ENCODE measurements at regions not wholly inside any gene's neighbourhood (a gene's known extent, or its start where the extent isn't known, plus 50 kb on each side); places are given as distances from the start of the nearest gene placed in this dataset.

DNA sequence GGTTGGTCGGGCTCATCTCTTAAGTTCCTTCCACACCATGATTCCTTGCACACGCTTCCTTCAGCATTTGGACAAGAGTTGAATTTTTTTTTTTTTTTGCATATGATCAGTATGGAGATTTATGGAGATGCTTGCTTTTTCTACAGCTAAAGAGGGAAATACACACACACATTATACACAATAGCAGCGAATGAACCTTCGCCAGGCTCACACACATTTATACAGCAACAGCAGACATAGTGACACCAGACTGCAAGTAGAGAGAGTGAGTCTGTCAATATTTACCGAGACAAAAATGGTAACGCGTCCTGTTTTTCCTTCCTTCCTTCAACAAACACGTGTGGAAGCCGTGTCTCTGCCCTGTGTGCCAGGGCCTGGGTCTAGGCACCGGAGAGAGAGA is 897.9 kb downstream of the BCL11B start:
- Mint-ChIP-seq H3K4me3 (no peak overlapping the region), H3K27me3 (ENCODE audit: insufficient read depth) (peaks cover 1% of the 10 kb centered on the region), H3K36me3 (ENCODE audit: low read depth) (no peaks in the 10 kb centered on the region), H3K9me3 (peaks cover 13% of the 10 kb centered on the region), H3K27ac (no peak overlapping the region), H3K4me1 (peaks cover 12% of the 10 kb centered on the region)
- DNase-seq, result no peak
- no peak overlapping the region for H3K9ac ChIP-seq (ENCODE audit: extremely low read depth, low read length, poor library complexity, severe bottlenecking)
- no peaks in the 10 kb centered on the region for H3K9me3 ChIP-seq (ENCODE audit: control insufficient read depth, low read length)
- no peak overlapping the region for H3K27ac ChIP-seq (ENCODE audit: low read depth, low read length)
- no peak overlapping the region for H3K4me3 ChIP-seq (ENCODE audit: low read length)
- H3K36me3 ChIP-seq (ENCODE audit: control insufficient read depth, insufficient read depth, low read length), result no peaks in the 10 kb centered on the region
- TF ChIP-seq, protein P1, sequence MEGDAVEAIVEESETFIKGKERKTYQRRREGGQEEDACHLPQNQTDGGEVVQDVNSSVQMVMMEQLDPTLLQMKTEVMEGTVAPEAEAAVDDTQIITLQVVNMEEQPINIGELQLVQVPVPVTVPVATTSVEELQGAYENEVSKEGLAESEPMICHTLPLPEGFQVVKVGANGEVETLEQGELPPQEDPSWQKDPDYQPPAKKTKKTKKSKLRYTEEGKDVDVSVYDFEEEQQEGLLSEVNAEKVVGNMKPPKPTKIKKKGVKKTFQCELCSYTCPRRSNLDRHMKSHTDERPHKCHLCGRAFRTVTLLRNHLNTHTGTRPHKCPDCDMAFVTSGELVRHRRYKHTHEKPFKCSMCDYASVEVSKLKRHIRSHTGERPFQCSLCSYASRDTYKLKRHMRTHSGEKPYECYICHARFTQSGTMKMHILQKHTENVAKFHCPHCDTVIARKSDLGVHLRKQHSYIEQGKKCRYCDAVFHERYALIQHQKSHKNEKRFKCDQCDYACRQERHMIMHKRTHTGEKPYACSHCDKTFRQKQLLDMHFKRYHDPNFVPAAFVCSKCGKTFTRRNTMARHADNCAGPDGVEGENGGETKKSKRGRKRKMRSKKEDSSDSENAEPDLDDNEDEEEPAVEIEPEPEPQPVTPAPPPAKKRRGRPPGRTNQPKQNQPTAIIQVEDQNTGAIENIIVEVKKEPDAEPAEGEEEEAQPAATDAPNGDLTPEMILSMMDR (conservative IDR thresholded peaks at IDR 0.05), result no peak
- H3K4me1 ChIP-seq (ENCODE audit: control insufficient read depth, insufficient read depth, low read length), result no peaks in the 10 kb centered on the region
- 50 to 83% methylated on average over 2 to 9 of the region's 10 CpGs for WGBS, 2 experiments (ENCODE audit: insufficient coverage in 1 of 2, insufficient read length in 1 of 2)
- no peaks in the 10 kb centered on the region for H3K27me3 ChIP-seq (ENCODE audit: control insufficient read depth, insufficient read depth, low read length, poor library complexity, severe bottlenecking)

DNA sequence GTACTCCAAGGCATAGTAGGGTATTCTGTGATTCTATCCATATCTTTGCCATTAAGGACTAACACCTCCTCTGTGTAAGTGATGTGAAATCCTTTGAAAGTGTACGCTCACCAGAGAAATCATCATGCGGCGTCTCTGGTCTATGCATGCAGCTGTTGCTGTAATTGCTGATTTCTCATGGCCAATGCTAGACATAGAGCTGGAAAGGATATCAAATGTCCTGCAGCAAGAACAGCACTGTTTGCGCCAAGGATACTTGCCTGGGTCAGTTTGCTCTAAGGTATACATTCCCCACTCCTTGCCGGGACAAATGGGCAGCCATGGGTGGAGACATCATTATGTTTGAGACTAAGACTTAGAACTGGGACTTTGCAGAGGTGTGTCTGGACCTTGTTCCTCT is 896.4 kb downstream of the BCL11B start:
- no peaks in the 10 kb centered on the region for H3K9me3 Mint-ChIP-seq
- Histone ChIP-seq H3K9ac (ENCODE audit: extremely low read depth, low read length, poor library complexity, severe bottlenecking) (no peak overlapping the region), H3K4me3 (ENCODE audit: low read length) (no peak overlapping the region), H3K36me3 (ENCODE audit: control insufficient read depth, insufficient read depth, low read length) (no peaks in the 10 kb centered on the region), H3K4me1 (ENCODE audit: control insufficient read depth, insufficient read depth, low read length) (no peaks in the 10 kb centered on the region), H3K27me3 (ENCODE audit: control insufficient read depth, insufficient read depth, low read length, poor library complexity, severe bottlenecking) (no peaks in the 10 kb centered on the region), H3K9me3 (ENCODE audit: control insufficient read depth, low read length) (no peaks in the 10 kb centered on the region), H3K27ac (ENCODE audit: low read depth, low read length) (no peak overlapping the region)
- H3K27me3 Mint-ChIP-seq (ENCODE audit: insufficient read depth), result peaks cover 1% of the 10 kb centered on the region
- 95 to 98% methylated on average over 5 of the region's 5 CpGs for WGBS, 2 experiments (ENCODE audit: insufficient coverage in 1 of 2, insufficient read length in 1 of 2)
- H3K36me3 Mint-ChIP-seq (ENCODE audit: low read depth), result no peaks in the 10 kb centered on the region
- peaks cover 2% of the 10 kb centered on the region for H3K4me1 Mint-ChIP-seq
- TF ChIP-seq, protein P1 (conservative IDR thresholded peaks at IDR 0.05), result no peak
- no peak overlapping the region for H3K4me3 Mint-ChIP-seq
- H3K27ac Mint-ChIP-seq, result no peak overlapping the region
- DNase-seq, result no peak

DNA sequence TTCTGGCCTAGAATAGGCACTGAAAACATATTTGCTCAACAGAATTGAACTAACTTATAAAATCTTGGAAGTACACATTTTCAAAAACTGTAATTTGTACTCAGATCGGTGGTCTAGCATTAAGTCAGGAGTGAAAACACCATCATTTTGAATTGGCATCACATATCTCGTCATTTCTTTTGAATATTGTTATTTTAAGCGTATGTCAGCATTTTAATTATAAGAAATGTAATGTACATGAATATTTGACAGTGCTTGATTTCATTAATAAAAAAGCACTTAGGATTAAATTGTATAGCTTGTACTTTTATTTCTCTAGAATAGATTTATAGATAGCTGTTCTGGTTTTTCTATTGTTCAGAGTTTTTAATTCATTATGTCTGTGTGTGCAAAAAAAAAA is 892.2 kb downstream of the BCL11B start:
- Mint-ChIP-seq H3K27ac (no peak overlapping the region), H3K9me3 (no peaks in the 10 kb centered on the region), H3K4me1 (no peaks in the 10 kb centered on the region), H3K4me3 (no peak overlapping the region), H3K27me3 (ENCODE audit: insufficient read depth) (peaks cover 1% of the 10 kb centered on the region), H3K36me3 (ENCODE audit: low read depth) (no peaks in the 10 kb centered on the region)
- no peak for DNase-seq
- H3K36me3 ChIP-seq (ENCODE audit: control insufficient read depth, insufficient read depth, low read length), result no peaks in the 10 kb centered on the region
- 88 to 95% methylated on average over 1 to 2 of the region's 3 CpGs for WGBS, 2 experiments (ENCODE audit: insufficient coverage in 1 of 2, insufficient read length in 1 of 2)
- no peak overlapping the region for H3K27ac ChIP-seq (ENCODE audit: low read depth, low read length)
- H3K27me3 ChIP-seq (ENCODE audit: control insufficient read depth, insufficient read depth, low read length, poor library complexity, severe bottlenecking), result no peaks in the 10 kb centered on the region
- H3K4me1 ChIP-seq (ENCODE audit: control insufficient read depth, insufficient read depth, low read length), result no peaks in the 10 kb centered on the region
- H3K4me3 ChIP-seq (ENCODE audit: low read length), result no peak overlapping the region
- no peak overlapping the region for H3K9ac ChIP-seq (ENCODE audit: extremely low read depth, low read length, poor library complexity, severe bottlenecking)
- TF ChIP-seq, protein P1 (conservative IDR thresholded peaks at IDR 0.05), result no peak
- H3K9me3 ChIP-seq (ENCODE audit: control insufficient read depth, low read length), result no peaks in the 10 kb centered on the region

Measured in endodermal cell (in vitro differentiated cells).